HepG2 (cell line): ENCODE measurements at regions not wholly inside any gene's neighbourhood (a gene's known extent, or its start where the extent isn't known, plus 50 kb on each side); places are given as distances from the start of the nearest gene placed in this dataset.

Source experiments
- CEBPB ChIP-seq: IDR thresholded peaks from 2 replicates; pipeline ENCODE4 v1.6.1; 2011; ENCODE audit warnings: low read depth, low read length, improper control_type of control experiment, borderline replicate concordance
- EZH2 ChIP-seq: conservative IDR thresholded peaks from 2 replicates; pipeline ENCODE4 v1.6.1; 2012; ENCODE audit warnings: mild to moderate bottlenecking, low read depth, low read length, moderate library complexity
- GABPA ChIP-seq, 2 experiments: IDR thresholded peaks; 2 replicates each; pipeline ENCODE4 v1.6.1; 2011 to 2016; ENCODE audit warnings: low read depth in 2 of 2, low read length in 1 of 2, missing biosample characterization in 1 of 2, missing genetic modification characterization in 1 of 2
- ZNF124 ChIP-seq: sonication (generic); formaldehyde crosslinking; IDR thresholded peaks from 2 replicates; pipeline ENCODE4 v1.4.0; 2020; ENCODE audit warnings: missing genetic modification reagents
- ZNF207 ChIP-seq: fragments of 450-650 bp; IDR thresholded peaks from 2 replicates; pipeline ENCODE4 v1.6.1; 2016; ENCODE audit warnings: antibody characterized with exemption, borderline replicate concordance
- ZNF256 ChIP-seq: sonication (generic); formaldehyde crosslinking; conservative IDR thresholded peaks from 2 replicates; pipeline ENCODE4 v1.4.0; 2020; ENCODE audit warnings: missing genetic modification reagents
- ZNF512B ChIP-seq: sonication (generic); formaldehyde crosslinking; IDR thresholded peaks from 2 replicates; pipeline ENCODE4 v1.5.1; 2020; ENCODE audit warnings: missing genetic modification reagents, mild to moderate bottlenecking, borderline replicate concordance

- TF ChIP-seq ZNF124 (CRISPR knock-in tag) (no peak), EZH2 (no peak), ZNF256 (CRISPR knock-in tag) (no peak), GABPA (IDR thresholded peaks at IDR 0.05; ENCODE audit: low read depth, low read length) (no peak), GABPA (CRISPR knock-in tag; IDR thresholded peaks at IDR 0.05; ENCODE audit: low read depth) (no peak), ZNF512B (CRISPR knock-in tag) (no peak), ZNF207 (no peak), CEBPB (no peak)
Observed at GRCh38 chr4:103994059-103994458, 274.3 kb upstream of the TACR3 start.
